WTC11 (cell line): ENCODE measurements at regions not wholly inside any gene's neighbourhood (a gene's known extent, or its start where the extent isn't known, plus 50 kb on each side); places are given as distances from the start of the nearest gene placed in this dataset.

ENCODE experiments used
- ATAC-seq: fragments of 200-7000 bp; cut with Tn5 transposase; 2 replicates; pipeline ENCODE4 v1.10.0; 2021; ENCODE audit warnings: mild to moderate bottlenecking, moderate library complexity
- CTCF ChIA-PET: fragments of 300-600 bp; sonication (Branson Sonifier 250); formaldehyde crosslinking; loops from one replicate; lab custom pipeline; 2021; ENCODE audit warnings: antibody characterized with exemption; lab: Charles Lee
- POLR2A ChIA-PET: fragments of 350-600 bp; sonication (Branson Sonifier 250); formaldehyde crosslinking; loops from one replicate; lab custom pipeline; 2021; ENCODE audit warnings: antibody characterized with exemption; lab: Charles Lee
- DNase-seq: peaks from one replicate; pipeline ENCODE4 v3.0.0; 2021; ENCODE audit warnings: low spot score
- H3K27ac Mint-ChIP-seq: 2 replicates; pipeline ENCODE4 v1.8.0; 2021; ENCODE audit warnings: mixed read lengths
- H3K27me3 Mint-ChIP-seq: 2 replicates; pipeline ENCODE4 v1.8.0; 2021; ENCODE audit warnings: low read depth, mild to moderate bottlenecking, moderate library complexity, mixed read lengths
- H3K36me3 Mint-ChIP-seq: 2 replicates; pipeline ENCODE4 v1.8.0; 2021; ENCODE audit warnings: mixed read lengths
- H3K4me1 Mint-ChIP-seq: 2 replicates; pipeline ENCODE4 v1.8.0; 2022; ENCODE audit warnings: mixed read lengths
- H3K4me3 Mint-ChIP-seq: 2 replicates; pipeline ENCODE4 v1.8.0; 2021; ENCODE audit warnings: mild to moderate bottlenecking, moderate library complexity, mixed read lengths
- H3K9me3 Mint-ChIP-seq: 2 replicates; pipeline ENCODE4 v1.8.0; 2021; ENCODE audit warnings: mixed read lengths
- CTCF ChIP-seq: fragments of 200-600 bp; IDR thresholded peaks from 2 replicates; pipeline ENCODE4 v1.8.0; 2022; ENCODE audit warnings: antibody characterized with exemption
- E2F1 ChIP-seq: sonication (generic); formaldehyde crosslinking; IDR thresholded peaks from 2 replicates; pipeline ENCODE4 v1.8.0; 2022; ENCODE audit warnings: mild to moderate bottlenecking, missing genetic modification reagents
- EMX1 ChIP-seq: fragments of 250-450 bp; sonication (Bioruptor Pico); IDR thresholded peaks from 2 replicates; pipeline ENCODE4 v1.8.0; 2021; ENCODE audit warnings: mild to moderate bottlenecking
- HMGXB4 ChIP-seq: sonication (generic); formaldehyde crosslinking; IDR thresholded peaks from 2 replicates; pipeline ENCODE4 v1.8.1; 2023; ENCODE audit warnings: mild to moderate bottlenecking, moderate library complexity, missing genetic modification reagents
- IRF2 ChIP-seq: sonication (generic); formaldehyde crosslinking; IDR thresholded peaks from 2 replicates; pipeline ENCODE4 v1.8.0; 2022; ENCODE audit warnings: low read depth, missing genetic modification reagents, borderline replicate concordance
- KAT7 ChIP-seq: sonication (generic); formaldehyde crosslinking; IDR thresholded peaks from 2 replicates; pipeline ENCODE4 v1.8.1; 2023; ENCODE audit warnings: missing genetic modification reagents, mild to moderate bottlenecking, borderline replicate concordance
- MAX ChIP-seq: sonication (generic); formaldehyde crosslinking; IDR thresholded peaks from 2 replicates; pipeline ENCODE4 v1.8.0; 2022; ENCODE audit warnings: mild to moderate bottlenecking, missing genetic modification reagents
- MLX ChIP-seq: sonication (generic); formaldehyde crosslinking; IDR thresholded peaks from 2 replicates; pipeline ENCODE4 v1.8.1; 2023; ENCODE audit warnings: mild to moderate bottlenecking, missing genetic modification reagents, moderate library complexity
- PRDM15 ChIP-seq: sonication (generic); formaldehyde crosslinking; IDR thresholded peaks from 2 replicates; pipeline ENCODE4 v1.8.0; 2022; ENCODE audit warnings: missing genetic modification reagents
- SMAD4 ChIP-seq: sonication (generic); formaldehyde crosslinking; IDR thresholded peaks from 2 replicates; pipeline ENCODE4 v1.8.0; 2022; ENCODE audit warnings: mild to moderate bottlenecking, missing genetic modification reagents
- SP1 ChIP-seq: sonication (generic); formaldehyde crosslinking; conservative IDR thresholded peaks from 2 replicates; pipeline ENCODE4 v1.8.1; 2022; ENCODE audit warnings: missing genetic modification reagents
- ZNF396 ChIP-seq: fragments of 250-450 bp; sonication (Bioruptor Pico); IDR thresholded peaks from 2 replicates; pipeline ENCODE4 v1.8.0; 2021; ENCODE audit warnings: mild to moderate bottlenecking, moderate library complexity, borderline replicate concordance
- ZNF532 ChIP-seq: fragments of 250-450 bp; sonication (Bioruptor Pico); IDR thresholded peaks from 2 replicates; pipeline ENCODE4 v1.9.0; 2021; ENCODE audit warnings: mild to moderate bottlenecking, borderline replicate concordance

GRCh38 chr13:82664183-82664582, 1218.1 kb downstream of the SLITRK1 start (continued):
- TF ChIP-seq HMGXB4 (CRISPR knock-in tag) = no peak

GRCh38 chr13:82661126-82661525, 1221.1 kb downstream of the SLITRK1 start:
- Mint-ChIP-seq H3K4me3 (no peak overlapping the region), H3K27me3 (no peaks in the 10 kb centered on the region; the same call in 1 of the 2 replicates), H3K9me3 (peaks cover 2% of the 10 kb centered on the region; the same call in 1 of the 2 replicates), H3K27ac (no peak overlapping the region), H3K4me1 (no peaks in the 10 kb centered on the region), H3K36me3 (no peaks in the 10 kb centered on the region)
- ChIA-PET POLR2A (no interaction called here), CTCF (no interaction called here)
- TF ChIP-seq ZNF396 (CRISPR knock-in tag) (no peak), E2F1 (CRISPR knock-in tag) (no peak)
- ATAC-seq (no peak), DNase-seq (no peak)

- no peak for ATAC-seq
- no peak overlapping the region for H3K27ac Mint-ChIP-seq
- H3K9me3 Mint-ChIP-seq = peaks cover 9% of the 10 kb centered on the region; the same call in 1 of the 2 replicates
- no peak for DNase-seq
- POLR2A ChIA-PET = no interaction called here
- no peaks in the 10 kb centered on the region for H3K4me1 Mint-ChIP-seq
- H3K27me3 Mint-ChIP-seq = no peaks in the 10 kb centered on the region; the same call in 1 of the 2 replicates
- CTCF ChIA-PET = no interaction called here
- no peak overlapping the region for H3K4me3 Mint-ChIP-seq
- no peak for TF ChIP-seq SMAD4
- TF ChIP-seq, all 79 proteins: peak for 0
- H3K36me3 Mint-ChIP-seq = no peaks in the 10 kb centered on the region
Measured at GRCh38 chr13:82658811-82659210, 1223.5 kb downstream of the SLITRK1 start.

- H3K4me3 Mint-ChIP-seq = no peak overlapping the region
- ChIA-PET POLR2A (no interaction called here), CTCF (no interaction called here)
- DNase-seq (no peak), ATAC-seq (no peak)
- no peaks in the 10 kb centered on the region for H3K36me3 Mint-ChIP-seq
- H3K9me3 Mint-ChIP-seq = peaks cover 9% of the 10 kb centered on the region; the same call in 1 of the 2 replicates
- no peaks in the 10 kb centered on the region for H3K4me1 Mint-ChIP-seq
- H3K27me3 Mint-ChIP-seq = no peaks in the 10 kb centered on the region; the same call in 1 of the 2 replicates
- no peak overlapping the region for H3K27ac Mint-ChIP-seq
- TF ChIP-seq PRDM15 (no peak), SP1 (no peak), KAT7 (CRISPR knock-in tag) (no peak), MLX (CRISPR knock-in tag) (no peak), EMX1 (CRISPR knock-in tag) (no peak), IRF2 (CRISPR knock-in tag) (no peak), MAX (CRISPR knock-in tag) (no peak), ZNF532 (CRISPR knock-in tag) (no peak), CTCF (no peak)
Measured at GRCh38 chr13:82657471-82657870, 1224.8 kb downstream of the SLITRK1 start.
